ENCODE measurements at regions not wholly inside any gene's neighbourhood (a gene's known extent, or its start where the extent isn't known, plus 50 kb on each side); places are given as distances from the start of the nearest gene placed in this dataset.

DNA sequence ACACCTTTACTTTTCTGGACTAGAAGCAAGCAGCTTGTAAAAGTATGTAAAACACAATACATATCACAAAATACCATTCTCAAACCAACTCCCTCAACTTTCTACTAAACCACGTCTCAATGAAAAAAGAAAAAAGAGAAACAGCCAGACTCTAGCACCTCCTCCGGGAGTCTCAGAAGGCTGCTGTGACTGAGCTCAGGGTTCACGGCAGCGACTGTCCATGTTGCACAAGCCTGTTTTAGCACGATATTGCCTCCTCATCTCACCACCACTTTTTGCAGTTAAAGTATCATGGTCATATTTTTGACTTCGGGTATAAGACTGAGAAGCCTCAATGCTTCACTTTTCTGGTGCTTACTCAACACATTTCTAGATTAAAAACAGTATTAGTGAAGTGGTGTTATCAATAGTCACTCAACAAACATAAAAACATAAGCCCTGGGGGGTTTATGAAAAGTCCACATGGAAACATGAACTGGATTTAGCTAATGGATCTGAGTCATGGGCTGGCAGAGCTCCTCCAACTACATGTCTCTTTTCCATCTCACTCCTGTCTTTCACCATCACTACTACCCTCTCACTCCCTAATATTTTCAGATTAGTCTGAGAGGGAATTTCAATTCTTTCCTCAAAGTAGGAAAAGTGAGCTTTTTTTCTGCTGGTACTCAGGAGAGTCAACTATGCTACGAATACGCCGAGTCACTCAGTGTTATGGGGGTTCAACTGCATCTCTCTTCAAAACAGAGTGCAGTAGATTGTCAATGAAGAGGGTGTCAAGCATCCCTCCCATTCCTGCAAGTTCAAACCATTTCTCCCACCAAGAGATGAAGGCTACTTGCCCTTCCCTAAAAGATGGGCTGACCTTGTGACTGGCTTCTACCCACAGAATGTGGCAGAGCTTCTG is 113.7 kb downstream of the OSR1 start:
- TF ChIP-seq, protein P1, sequence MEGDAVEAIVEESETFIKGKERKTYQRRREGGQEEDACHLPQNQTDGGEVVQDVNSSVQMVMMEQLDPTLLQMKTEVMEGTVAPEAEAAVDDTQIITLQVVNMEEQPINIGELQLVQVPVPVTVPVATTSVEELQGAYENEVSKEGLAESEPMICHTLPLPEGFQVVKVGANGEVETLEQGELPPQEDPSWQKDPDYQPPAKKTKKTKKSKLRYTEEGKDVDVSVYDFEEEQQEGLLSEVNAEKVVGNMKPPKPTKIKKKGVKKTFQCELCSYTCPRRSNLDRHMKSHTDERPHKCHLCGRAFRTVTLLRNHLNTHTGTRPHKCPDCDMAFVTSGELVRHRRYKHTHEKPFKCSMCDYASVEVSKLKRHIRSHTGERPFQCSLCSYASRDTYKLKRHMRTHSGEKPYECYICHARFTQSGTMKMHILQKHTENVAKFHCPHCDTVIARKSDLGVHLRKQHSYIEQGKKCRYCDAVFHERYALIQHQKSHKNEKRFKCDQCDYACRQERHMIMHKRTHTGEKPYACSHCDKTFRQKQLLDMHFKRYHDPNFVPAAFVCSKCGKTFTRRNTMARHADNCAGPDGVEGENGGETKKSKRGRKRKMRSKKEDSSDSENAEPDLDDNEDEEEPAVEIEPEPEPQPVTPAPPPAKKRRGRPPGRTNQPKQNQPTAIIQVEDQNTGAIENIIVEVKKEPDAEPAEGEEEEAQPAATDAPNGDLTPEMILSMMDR (IDR thresholded peaks at IDR 0.05): no peak
- no peak for TF ChIP-seq EP300 (IDR thresholded peaks at IDR 0.05)

All from gastroesophageal sphincter (tissue), 3 donors.